ENCODE measurements at regions not wholly inside any gene's neighbourhood (a gene's known extent, or its start where the extent isn't known, plus 50 kb on each side); places are given as distances from the start of the nearest gene placed in this dataset.

DNA sequence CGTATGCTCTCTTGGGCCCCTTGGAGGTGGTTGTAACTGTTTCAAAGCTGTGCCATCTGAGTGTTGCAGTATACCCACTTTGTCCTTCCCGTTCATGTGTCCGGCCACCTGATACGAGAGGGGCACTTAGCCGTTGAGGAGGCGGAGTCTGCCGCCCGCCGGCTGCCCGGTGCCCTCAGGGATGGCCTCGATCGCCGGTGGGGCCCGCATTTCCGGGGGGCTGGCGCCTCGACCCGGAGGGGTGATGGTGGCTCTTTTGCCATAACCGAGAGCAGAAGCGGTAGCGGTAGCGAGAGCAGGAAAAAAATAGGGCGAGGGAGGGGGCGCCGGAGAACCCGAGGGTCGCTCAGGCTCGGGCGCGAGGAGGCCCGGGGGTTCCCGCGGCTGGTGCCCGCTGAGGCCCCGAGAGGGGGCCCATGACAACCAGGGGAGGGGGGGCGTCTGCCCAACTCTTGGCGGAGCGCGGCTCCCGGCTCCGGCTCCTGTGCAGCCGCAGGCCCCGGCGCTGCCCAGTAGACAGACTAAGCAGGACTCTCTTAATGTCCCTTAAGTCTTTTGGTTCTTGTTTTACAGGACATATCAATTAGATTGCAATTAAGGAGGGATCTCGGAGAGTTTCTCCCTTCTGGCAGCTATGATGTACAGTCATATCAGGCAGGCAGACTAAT, 342.7 kb upstream of the SGCG start:
- H3K27me3 ChIP-seq (replicated peaks in 1 of 4; ENCODE audit: control insufficient read depth in 3 of 4, extremely low read depth in 1 of 4, insufficient read depth in 3 of 4, low read length in 3 of 4), result no peaks in the 10 kb centered on the region
- no peak overlapping the region for H3K4me3 ChIP-seq (ENCODE audit: extremely low read depth in 1 of 4, insufficient read depth in 2 of 4, low read depth in 3 of 4, low read length in 4 of 4)
- no peak overlapping the region for H3K23ac ChIP-seq (ENCODE audit: insufficient read length)
- 92% methylated on average over 37 of the region's 45 CpGs; no CpG with 5 or more reads in 1 of the 2 experiments for WGBS, 2 experiments (ENCODE audit: extremely low coverage in 1 of 2, insufficient coverage in 1 of 2, insufficient read length in 1 of 2, insufficient replicate concordance in 2 of 2, low coverage in 1 of 2, low lambda C conversion rate in 2 of 2, missing lambda C conversion rate in 1 of 2)
- H3K36me3 ChIP-seq (ENCODE audit: control insufficient read depth in 2 of 4, insufficient read depth in 4 of 4, low read length in 3 of 4), result no peaks in the 10 kb centered on the region
- ChIA-PET CTCF (ENCODE audit: partially characterized antibody) (no interaction called here), POLR2A (ENCODE audit: partially characterized antibody) (interaction anchor here (1.0 kb wide), 1 partner anchor 9 kb away, joined by 3 read pairs; no protein-coding TSS in a partner anchor)
- no peak overlapping the region for H2AK5ac ChIP-seq (ENCODE audit: low read depth, low read length)
- H2AFZ ChIP-seq (ENCODE audit: low read length), result no peak overlapping the region
- no peak overlapping the region for H3K4ac ChIP-seq (replicated peaks; ENCODE audit: insufficient read length, low read depth, low read length)
- H3K23me2 ChIP-seq (ENCODE audit: low read depth, low read length), result no peaks in the 10 kb centered on the region
- H3K56ac ChIP-seq (replicated peaks; ENCODE audit: insufficient read length, low read depth, low read length), result no peak overlapping the region
- no peak overlapping the region for H3K18ac ChIP-seq (ENCODE audit: extremely low read depth, low read length)
- FAIRE-seq (no peak), DNase-seq (ENCODE audit: low read depth in 1 of 2, low spot score in 2 of 2) (no peak)
- H2BK5ac ChIP-seq (ENCODE audit: low read depth, low read length), result no peak overlapping the region
- no peak overlapping the region for H3K14ac ChIP-seq (ENCODE audit: insufficient read length)
- H4K8ac ChIP-seq (ENCODE audit: extremely low read depth, insufficient read depth, low read length), result no peak overlapping the region
- no peak overlapping the region for H3K4me2 ChIP-seq (ENCODE audit: insufficient read depth in 1 of 2, low read depth in 2 of 2, low read length in 2 of 2)
- H3K4me1 ChIP-seq (replicated peaks in 1 of 4; ENCODE audit: control insufficient read depth in 3 of 4, insufficient read depth in 4 of 4, low read length in 3 of 4), result no peaks in the 10 kb centered on the region
- no peak overlapping the region for H2BK20ac ChIP-seq (ENCODE audit: low read length)
- no peaks in the 10 kb centered on the region for H4K20me1 ChIP-seq (replicated peaks in 1 of 2; ENCODE audit: control insufficient read depth in 1 of 2, insufficient read depth in 2 of 2, low read length in 2 of 2)
- no peak overlapping the region for H4K5ac ChIP-seq (ENCODE audit: insufficient read length, low read depth, low read length)
- H3K9ac ChIP-seq (replicated peaks in 1 of 4; ENCODE audit: extremely low read depth in 1 of 4, low read depth in 3 of 4, low read length in 3 of 4), result no peak overlapping the region
- no peaks in the 10 kb centered on the region for H3K79me2 ChIP-seq (ENCODE audit: control insufficient read depth in 1 of 2, insufficient read depth in 2 of 2, low read length in 2 of 2)
- no peak overlapping the region for H4K91ac ChIP-seq (replicated peaks; ENCODE audit: insufficient read length, low read length)
- H2BK15ac ChIP-seq (ENCODE audit: low read length), result no peak overlapping the region
- no peaks in the 10 kb centered on the region for H3K9me3 ChIP-seq (ENCODE audit: insufficient read depth in 2 of 2, low read depth in 1 of 2, low read length in 1 of 2)
- H3K79me1 ChIP-seq (ENCODE audit: low read depth, low read length), result no peaks in the 10 kb centered on the region
- H2BK120ac ChIP-seq (replicated peaks; ENCODE audit: low read depth, low read length), result no peak overlapping the region
- no peak overlapping the region for H3K27ac ChIP-seq (ENCODE audit: low read depth, low read length)
- no peak overlapping the region for H2BK12ac ChIP-seq (ENCODE audit: low read depth, low read length)
- TF ChIP-seq BACH1 (IDR thresholded peaks at IDR 0.05; ENCODE audit: low read length) (no peak), SP2 (IDR thresholded peaks at IDR 0.05; ENCODE audit: low read length) (no peak)
- TF ChIP-seq, protein P1, sequence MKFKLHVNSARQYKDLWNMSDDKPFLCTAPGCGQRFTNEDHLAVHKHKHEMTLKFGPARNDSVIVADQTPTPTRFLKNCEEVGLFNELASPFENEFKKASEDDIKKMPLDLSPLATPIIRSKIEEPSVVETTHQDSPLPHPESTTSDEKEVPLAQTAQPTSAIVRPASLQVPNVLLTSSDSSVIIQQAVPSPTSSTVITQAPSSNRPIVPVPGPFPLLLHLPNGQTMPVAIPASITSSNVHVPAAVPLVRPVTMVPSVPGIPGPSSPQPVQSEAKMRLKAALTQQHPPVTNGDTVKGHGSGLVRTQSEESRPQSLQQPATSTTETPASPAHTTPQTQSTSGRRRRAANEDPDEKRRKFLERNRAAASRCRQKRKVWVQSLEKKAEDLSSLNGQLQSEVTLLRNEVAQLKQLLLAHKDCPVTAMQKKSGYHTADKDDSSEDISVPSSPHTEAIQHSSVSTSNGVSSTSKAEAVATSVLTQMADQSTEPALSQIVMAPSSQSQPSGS (IDR thresholded peaks at IDR 0.05; ENCODE audit: low read length), result no peak
- TF ChIP-seq, protein P2, sequence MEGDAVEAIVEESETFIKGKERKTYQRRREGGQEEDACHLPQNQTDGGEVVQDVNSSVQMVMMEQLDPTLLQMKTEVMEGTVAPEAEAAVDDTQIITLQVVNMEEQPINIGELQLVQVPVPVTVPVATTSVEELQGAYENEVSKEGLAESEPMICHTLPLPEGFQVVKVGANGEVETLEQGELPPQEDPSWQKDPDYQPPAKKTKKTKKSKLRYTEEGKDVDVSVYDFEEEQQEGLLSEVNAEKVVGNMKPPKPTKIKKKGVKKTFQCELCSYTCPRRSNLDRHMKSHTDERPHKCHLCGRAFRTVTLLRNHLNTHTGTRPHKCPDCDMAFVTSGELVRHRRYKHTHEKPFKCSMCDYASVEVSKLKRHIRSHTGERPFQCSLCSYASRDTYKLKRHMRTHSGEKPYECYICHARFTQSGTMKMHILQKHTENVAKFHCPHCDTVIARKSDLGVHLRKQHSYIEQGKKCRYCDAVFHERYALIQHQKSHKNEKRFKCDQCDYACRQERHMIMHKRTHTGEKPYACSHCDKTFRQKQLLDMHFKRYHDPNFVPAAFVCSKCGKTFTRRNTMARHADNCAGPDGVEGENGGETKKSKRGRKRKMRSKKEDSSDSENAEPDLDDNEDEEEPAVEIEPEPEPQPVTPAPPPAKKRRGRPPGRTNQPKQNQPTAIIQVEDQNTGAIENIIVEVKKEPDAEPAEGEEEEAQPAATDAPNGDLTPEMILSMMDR (IDR thresholded peaks at IDR 0.05; ENCODE audit: control extremely low read depth in 1 of 3, insufficient read depth in 1 of 3, low read depth in 1 of 3, low read length in 3 of 3), result no peak
